ENCODE measurements at regions not wholly inside any gene's neighbourhood (a gene's known extent, or its start where the extent isn't known, plus 50 kb on each side); places are given as distances from the start of the nearest gene placed in this dataset.

GRCh38 chr11:70833554-70833953, 418.8 kb downstream of the SHANK2 start:
- no peak overlapping the region for H3K27ac ChIP-seq (ENCODE audit: low read depth, low read length)
- H3K36me3 ChIP-seq (ENCODE audit: control insufficient read depth in 2 of 3, insufficient read depth in 3 of 3, low read length in 3 of 3), result no peaks in the 10 kb centered on the region
- DNase-seq, result no peak
- H3K27me3 Mint-ChIP-seq, result peaks cover 0 to 33% (median 0%) of the 10 kb centered on the region in 5 donors
- H3K4me1 ChIP-seq (ENCODE audit: control insufficient read depth in 2 of 2, insufficient read depth in 2 of 2, low read length in 2 of 2), result no peaks in the 10 kb centered on the region
- H3K9me3 Mint-ChIP-seq, result peaks cover 0 to 7% (median 5%) of the 10 kb centered on the region in 11 donors
- H3K4me3 Mint-ChIP-seq, result no peak overlapping the region
- H3K4me1 Mint-ChIP-seq, result no peaks in the 10 kb centered on the region
- H3K4me3 ChIP-seq (ENCODE audit: low read length), result no peak overlapping the region
- CTCF ChIA-PET, result no interaction called here
- no peak for ATAC-seq
- H3K27me3 ChIP-seq (ENCODE audit: control insufficient read depth in 2 of 2, insufficient read depth in 2 of 2, low read length in 2 of 2), result no peaks in the 10 kb centered on the region
- no peaks in the 10 kb centered on the region for H3K36me3 Mint-ChIP-seq
- intact Hi-C loops (cut with micrococcal nuclease), result no loop called here
- no peak overlapping the region for H3K27ac Mint-ChIP-seq
- peaks cover 0 to 7% (median 0%) of the 10 kb centered on the region in 3 experiments for H3K9me3 ChIP-seq (ENCODE audit: control insufficient read depth in 2 of 3, low read length in 3 of 3)
- POLR2A ChIA-PET, result no interaction called here

GRCh38 chr11:70834277-70834940, 418.0 kb downstream of the SHANK2 start:
- ATAC-seq, result no peak
- intact Hi-C loops (cut with micrococcal nuclease), result no loop called here
- no peak overlapping the region for H3K27ac ChIP-seq (ENCODE audit: low read depth, low read length)
- no peak for DNase-seq
- Mint-ChIP-seq H3K27ac (no peak overlapping the region), H3K36me3 (no peaks in the 10 kb centered on the region), H3K4me1 (no peaks in the 10 kb centered on the region), H3K9me3 (peaks cover 0 to 10% (median 6%) of the 10 kb centered on the region in 11 donors), H3K4me3 (no peak overlapping the region), H3K27me3 (peaks cover 0 to 27% (median 0%) of the 10 kb centered on the region in 5 donors)
- no peaks in the 10 kb centered on the region for H3K36me3 ChIP-seq (ENCODE audit: control insufficient read depth in 2 of 3, insufficient read depth in 3 of 3, low read length in 3 of 3)
- no peaks in the 10 kb centered on the region for H3K27me3 ChIP-seq (ENCODE audit: control insufficient read depth in 2 of 2, insufficient read depth in 2 of 2, low read length in 2 of 2)
- H3K9me3 ChIP-seq (ENCODE audit: control insufficient read depth in 2 of 3, low read length in 3 of 3), result peaks cover 0 to 8% (median 0%) of the 10 kb centered on the region in 3 experiments
- no peaks in the 10 kb centered on the region for H3K4me1 ChIP-seq (ENCODE audit: control insufficient read depth in 2 of 2, insufficient read depth in 2 of 2, low read length in 2 of 2)
- CTCF ChIA-PET, result no interaction called here
- no peak overlapping the region for H3K4me3 ChIP-seq (ENCODE audit: low read length)
- POLR2A ChIA-PET, result no interaction called here

DNA sequence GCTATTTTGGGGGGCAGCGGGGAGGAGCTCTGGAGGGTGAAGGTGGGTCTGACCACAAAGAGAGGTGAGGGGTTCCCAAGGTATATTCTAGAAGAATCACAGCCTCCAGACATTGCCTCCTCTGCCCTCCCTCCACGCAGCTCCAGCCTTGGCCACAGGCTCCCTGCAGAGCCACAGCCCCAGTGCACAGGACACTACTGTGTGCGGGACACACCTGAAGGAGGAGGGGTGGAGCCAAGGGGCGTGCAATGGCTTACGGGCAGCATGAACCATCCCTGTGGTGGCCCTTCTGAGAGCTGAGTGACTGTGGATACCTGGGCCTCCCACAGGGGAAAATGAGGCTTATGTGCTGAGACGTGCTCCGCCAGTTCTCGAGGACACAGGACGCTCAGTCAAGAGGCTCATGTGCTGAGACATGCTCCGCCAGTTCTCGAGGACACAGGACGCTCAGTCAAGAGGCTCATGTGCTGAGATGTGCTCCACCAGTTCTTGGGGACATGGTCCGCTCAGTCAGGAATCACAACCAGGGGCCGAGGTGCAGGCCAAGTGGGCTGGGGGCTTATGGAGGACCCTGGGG, 417.3 kb downstream of the SHANK2 start:
- ATAC-seq, result no peak
- Histone ChIP-seq H3K36me3 (ENCODE audit: control insufficient read depth in 2 of 3, insufficient read depth in 3 of 3, low read length in 3 of 3) (no peaks in the 10 kb centered on the region), H3K9me3 (ENCODE audit: control insufficient read depth in 2 of 3, low read length in 3 of 3) (peaks cover 0 to 8% (median 0%) of the 10 kb centered on the region in 3 experiments), H3K27ac (ENCODE audit: low read depth, low read length) (no peak overlapping the region), H3K27me3 (ENCODE audit: control insufficient read depth in 2 of 2, insufficient read depth in 2 of 2, low read length in 2 of 2) (no peaks in the 10 kb centered on the region), H3K4me3 (ENCODE audit: low read length) (no peak overlapping the region), H3K4me1 (ENCODE audit: control insufficient read depth in 2 of 2, insufficient read depth in 2 of 2, low read length in 2 of 2) (no peaks in the 10 kb centered on the region)
- CTCF ChIA-PET, result no interaction called here
- intact Hi-C loops (cut with micrococcal nuclease), result no loop called here
- no peaks in the 10 kb centered on the region for H3K36me3 Mint-ChIP-seq
- no peaks in the 10 kb centered on the region for H3K4me1 Mint-ChIP-seq
- H3K27me3 Mint-ChIP-seq, result peaks cover 0 to 21% (median 0%) of the 10 kb centered on the region in 5 donors
- H3K4me3 Mint-ChIP-seq, result no peak overlapping the region
- no peak for DNase-seq
- no peak overlapping the region for H3K27ac Mint-ChIP-seq
- POLR2A ChIA-PET, result no interaction called here
- H3K9me3 Mint-ChIP-seq, result peaks cover 0 to 10% (median 6%) of the 10 kb centered on the region in 11 donors

DNA sequence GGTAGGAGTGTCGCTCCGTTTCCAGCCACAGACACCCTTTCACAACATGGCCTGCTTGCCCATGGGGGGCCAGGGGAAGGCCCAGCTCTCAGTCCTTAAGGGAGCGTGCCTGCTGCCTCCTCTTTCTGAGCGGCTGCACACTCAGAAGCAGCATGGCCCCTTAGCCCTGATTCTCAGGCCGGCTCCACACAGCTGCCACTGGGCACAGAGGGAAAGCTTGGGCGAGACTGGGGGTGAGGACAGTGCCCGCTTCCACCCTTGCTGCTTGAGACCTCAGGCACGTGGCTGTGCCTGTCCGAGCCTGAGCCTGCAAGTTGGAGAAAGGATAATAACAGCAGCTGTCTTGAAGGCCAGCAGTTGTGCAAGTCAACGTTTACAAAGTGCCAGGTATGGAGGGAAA, 416.3 kb downstream of the SHANK2 start:
- H3K4me3 ChIP-seq (ENCODE audit: low read length), result no peak overlapping the region
- Mint-ChIP-seq H3K27ac (no peak overlapping the region), H3K4me3 (no peak overlapping the region), H3K9me3 (peaks cover 0 to 10% (median 6%) of the 10 kb centered on the region in 11 donors), H3K36me3 (no peaks in the 10 kb centered on the region), H3K4me1 (no peaks in the 10 kb centered on the region), H3K27me3 (peaks cover 0 to 11% (median 0%) of the 10 kb centered on the region in 5 donors)
- CTCF ChIA-PET, result no interaction called here
- no peaks in the 10 kb centered on the region for H3K27me3 ChIP-seq (ENCODE audit: control insufficient read depth in 2 of 2, insufficient read depth in 2 of 2, low read length in 2 of 2)
- H3K4me1 ChIP-seq (ENCODE audit: control insufficient read depth in 2 of 2, insufficient read depth in 2 of 2, low read length in 2 of 2), result no peaks in the 10 kb centered on the region
- peaks cover 0 to 8% (median 0%) of the 10 kb centered on the region in 3 experiments for H3K9me3 ChIP-seq (ENCODE audit: control insufficient read depth in 2 of 3, low read length in 3 of 3)
- intact Hi-C loops (cut with micrococcal nuclease), result no loop called here
- ATAC-seq (no peak), DNase-seq (no peak)
- no peak overlapping the region for H3K27ac ChIP-seq (ENCODE audit: low read depth, low read length)
- POLR2A ChIA-PET, result no interaction called here
- H3K36me3 ChIP-seq (ENCODE audit: control insufficient read depth in 2 of 3, insufficient read depth in 3 of 3, low read length in 3 of 3), result no peaks in the 10 kb centered on the region

DNA sequence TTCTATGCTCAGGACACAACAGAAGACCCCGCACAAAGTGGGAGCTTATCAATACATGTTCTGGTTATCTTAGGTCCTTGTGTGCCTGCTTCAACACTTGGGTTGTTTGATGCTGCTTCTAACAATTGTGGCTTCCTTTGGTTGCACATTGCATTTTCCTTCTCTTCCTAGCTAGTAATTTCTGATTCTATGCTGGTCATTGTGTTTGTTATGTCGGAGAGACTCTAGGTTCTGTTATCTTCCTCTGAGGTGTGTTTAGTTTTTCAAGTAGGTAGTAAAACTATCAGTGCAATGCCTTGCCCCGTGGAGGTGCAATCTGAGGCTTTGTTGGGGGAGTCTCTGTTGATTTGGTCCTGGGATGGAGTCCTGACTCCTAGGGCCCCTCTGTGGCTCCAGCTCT, 414.2 kb downstream of the SHANK2 start:
- no peaks in the 10 kb centered on the region for H3K36me3 Mint-ChIP-seq
- peaks cover 0 to 10% (median 6%) of the 10 kb centered on the region in 11 donors for H3K9me3 Mint-ChIP-seq
- no peaks in the 10 kb centered on the region for H3K4me1 ChIP-seq (ENCODE audit: control insufficient read depth in 2 of 2, insufficient read depth in 2 of 2, low read length in 2 of 2)
- ChIA-PET POLR2A (no interaction called here), CTCF (no interaction called here)
- intact Hi-C loops (cut with micrococcal nuclease), result no loop called here
- H3K36me3 ChIP-seq (ENCODE audit: control insufficient read depth in 2 of 3, insufficient read depth in 3 of 3, low read length in 3 of 3), result no peaks in the 10 kb centered on the region
- no peak overlapping the region for H3K27ac ChIP-seq (ENCODE audit: low read depth, low read length)
- no peak for DNase-seq
- H3K27ac Mint-ChIP-seq, result no peak overlapping the region
- H3K4me3 Mint-ChIP-seq, result no peak overlapping the region
- ATAC-seq, result no peak
- no peaks in the 10 kb centered on the region for H3K27me3 ChIP-seq (ENCODE audit: control insufficient read depth in 2 of 2, insufficient read depth in 2 of 2, low read length in 2 of 2)
- H3K4me1 Mint-ChIP-seq, result no peaks in the 10 kb centered on the region
- H3K27me3 Mint-ChIP-seq, result peaks cover 0 to 13% (median 0%) of the 10 kb centered on the region in 5 donors
- H3K9me3 ChIP-seq (ENCODE audit: control insufficient read depth in 2 of 3, low read length in 3 of 3), result peaks cover 0 to 8% (median 0%) of the 10 kb centered on the region in 3 experiments
- H3K4me3 ChIP-seq (ENCODE audit: low read length), result no peak overlapping the region

GRCh38 chr11:70839851-70840250, 412.5 kb downstream of the SHANK2 start:
- H3K4me1 ChIP-seq (ENCODE audit: control insufficient read depth in 2 of 2, insufficient read depth in 2 of 2, low read length in 2 of 2), result no peaks in the 10 kb centered on the region
- H3K9me3 Mint-ChIP-seq, result peaks cover 0 to 10% (median 6%) of the 10 kb centered on the region in 11 donors
- ATAC-seq (no peak), DNase-seq (no peak)
- peaks cover 0 to 17% (median 5%) of the 10 kb centered on the region in 5 donors for H3K27me3 Mint-ChIP-seq
- intact Hi-C loops (cut with micrococcal nuclease), result no loop called here
- ChIA-PET POLR2A (no interaction called here), CTCF (no interaction called here)
- no peaks in the 10 kb centered on the region for H3K4me1 Mint-ChIP-seq
- H3K27ac ChIP-seq (ENCODE audit: low read depth, low read length), result no peak overlapping the region
- no peak overlapping the region for H3K27ac Mint-ChIP-seq
- H3K4me3 ChIP-seq (ENCODE audit: low read length), result no peak overlapping the region
- no peaks in the 10 kb centered on the region for H3K36me3 Mint-ChIP-seq
- no peaks in the 10 kb centered on the region for H3K36me3 ChIP-seq (ENCODE audit: control insufficient read depth in 2 of 3, insufficient read depth in 3 of 3, low read length in 3 of 3)
- H3K4me3 Mint-ChIP-seq, result no peak overlapping the region
- H3K9me3 ChIP-seq (ENCODE audit: control insufficient read depth in 2 of 3, low read length in 3 of 3), result peaks cover 0 to 8% (median 0%) of the 10 kb centered on the region in 3 experiments
- no peaks in the 10 kb centered on the region for H3K27me3 ChIP-seq (ENCODE audit: control insufficient read depth in 2 of 2, insufficient read depth in 2 of 2, low read length in 2 of 2)

GRCh38 chr11:70841264-70841663, 411.1 kb downstream of the SHANK2 start:
- Mint-ChIP-seq H3K4me3 (no peak overlapping the region), H3K27me3 (peaks cover 0 to 24% (median 11%) of the 10 kb centered on the region in 5 donors), H3K27ac (no peak overlapping the region), H3K4me1 (no peaks in the 10 kb centered on the region), H3K36me3 (no peaks in the 10 kb centered on the region), H3K9me3 (peaks cover 0 to 10% (median 6%) of the 10 kb centered on the region in 11 donors)
- intact Hi-C loops (cut with micrococcal nuclease), result no loop called here
- peaks cover 0 to 8% (median 0%) of the 10 kb centered on the region in 3 experiments for H3K9me3 ChIP-seq (ENCODE audit: control insufficient read depth in 2 of 3, low read length in 3 of 3)
- DNase-seq, result no peak
- ATAC-seq, result no peak
- no peaks in the 10 kb centered on the region for H3K4me1 ChIP-seq (ENCODE audit: control insufficient read depth in 2 of 2, insufficient read depth in 2 of 2, low read length in 2 of 2)
- no peak overlapping the region for H3K4me3 ChIP-seq (ENCODE audit: low read length)
- H3K27ac ChIP-seq (ENCODE audit: low read depth, low read length), result no peak overlapping the region
- ChIA-PET POLR2A (no interaction called here), CTCF (no interaction called here)
- H3K27me3 ChIP-seq (ENCODE audit: control insufficient read depth in 2 of 2, insufficient read depth in 2 of 2, low read length in 2 of 2), result no peaks in the 10 kb centered on the region
- no peaks in the 10 kb centered on the region for H3K36me3 ChIP-seq (ENCODE audit: control insufficient read depth in 2 of 3, insufficient read depth in 3 of 3, low read length in 3 of 3)
